ENCODE measurements at regions not wholly inside any gene's neighbourhood (a gene's known extent, or its start where the extent isn't known, plus 50 kb on each side); places are given as distances from the start of the nearest gene placed in this dataset.

GRCh38 chr5:57705769-57706168, 223.2 kb upstream of the ACTBL2 start:
- no peak overlapping the region for H3K4me3 ChIP-seq (ENCODE audit: low read depth, low read length)
- no peak for TF ChIP-seq CTCF (conservative IDR thresholded peaks at IDR 0.05; ENCODE audit: low read depth, low read length)
- DNase-seq (ENCODE audit: low read depth) = no peak

GRCh38 chr5:57703721-57704120, 221.1 kb upstream of the ACTBL2 start:
- no peak for DNase-seq (ENCODE audit: low read depth)
- no peak for TF ChIP-seq CTCF (conservative IDR thresholded peaks at IDR 0.05; ENCODE audit: low read depth, low read length)
- H3K4me3 ChIP-seq (ENCODE audit: low read depth, low read length) = no peak overlapping the region

- no peak overlapping the region for H3K4me3 ChIP-seq (ENCODE audit: low read depth, low read length)
- no peak for DNase-seq (ENCODE audit: low read depth)
- no peak for TF ChIP-seq CTCF (conservative IDR thresholded peaks at IDR 0.05; ENCODE audit: low read depth, low read length)
These were observed 217.9 kb upstream of the ACTBL2 start for GRCh38 chr5:57700484-57700883.

GRCh38 chr5:57700072-57700471, 217.5 kb upstream of the ACTBL2 start:
- TF ChIP-seq CTCF (conservative IDR thresholded peaks at IDR 0.05; ENCODE audit: low read depth, low read length) = no peak
- DNase-seq (ENCODE audit: low read depth) = no peak
- H3K4me3 ChIP-seq (ENCODE audit: low read depth, low read length) = no peak overlapping the region

- no peak for DNase-seq (ENCODE audit: low read depth)
- H3K4me3 ChIP-seq (ENCODE audit: low read depth, low read length) = no peak overlapping the region
- TF ChIP-seq CTCF (conservative IDR thresholded peaks at IDR 0.05; ENCODE audit: low read depth, low read length) = no peak
These were observed 216.2 kb upstream of the ACTBL2 start for GRCh38 chr5:57698802-57699201.

GRCh38 chr5:57698086-57698485, 215.5 kb upstream of the ACTBL2 start:
- DNase-seq (ENCODE audit: low read depth) = no peak
- no peak overlapping the region for H3K4me3 ChIP-seq (ENCODE audit: low read depth, low read length)
- TF ChIP-seq CTCF (conservative IDR thresholded peaks at IDR 0.05; ENCODE audit: low read depth, low read length) = no peak

GRCh38 chr5:57696825-57697570, 214.4 kb upstream of the ACTBL2 start:
- H3K4me3 ChIP-seq (ENCODE audit: low read depth, low read length) = no peak overlapping the region
- no peak for TF ChIP-seq CTCF (conservative IDR thresholded peaks at IDR 0.05; ENCODE audit: low read depth, low read length)
- DNase-seq (ENCODE audit: low read depth) = no peak
